Mesothelial cell of epicardium (in vitro differentiated cells): ENCODE measurements at regions not wholly inside any gene's neighbourhood (a gene's known extent, or its start where the extent isn't known, plus 50 kb on each side); places are given as distances from the start of the nearest gene placed in this dataset.
A peak's percentile ranks its signal among the peaks of the same experiment; 100 is the strongest.

Experiments
- DNase-seq, 2 experiments: peaks; one replicate each; pipeline ENCODE4 v3.0.0; 2021; ENCODE audit warnings: low spot score in 2 of 2; ENCODE audit not compliant: unreplicated experiment in 2 of 2
- H3K27ac Mint-ChIP-seq: 2 replicates; pipeline ENCODE4 v1.8.0; 2021; ENCODE audit warnings: mixed read lengths
- H3K27me3 Mint-ChIP-seq: 2 replicates; pipeline ENCODE4 v1.8.0; 2021; ENCODE audit warnings: low read depth, mixed read lengths
- H3K36me3 Mint-ChIP-seq: 2 replicates; pipeline ENCODE4 v1.8.0; 2021; ENCODE audit warnings: mixed read lengths
- H3K4me1 Mint-ChIP-seq: 2 replicates; pipeline ENCODE4 v1.8.0; 2021; ENCODE audit warnings: mixed read lengths
- H3K4me3 Mint-ChIP-seq: 2 replicates; pipeline ENCODE4 v1.8.0; 2021; ENCODE audit warnings: mild to moderate bottlenecking, moderate library complexity, mixed read lengths
- H3K9me3 Mint-ChIP-seq: 2 replicates; pipeline ENCODE4 v1.8.0; 2021; ENCODE audit warnings: mixed read lengths
- TF ChIP-seq, protein P1 (sequence below): fragments of 200-600 bp; sonication (generic); IDR thresholded peaks from one replicate; pipeline ENCODE4 v1.5.0; 2021; ENCODE audit warnings: antibody characterized with exemption; ENCODE audit not compliant: unreplicated experiment

DNA sequence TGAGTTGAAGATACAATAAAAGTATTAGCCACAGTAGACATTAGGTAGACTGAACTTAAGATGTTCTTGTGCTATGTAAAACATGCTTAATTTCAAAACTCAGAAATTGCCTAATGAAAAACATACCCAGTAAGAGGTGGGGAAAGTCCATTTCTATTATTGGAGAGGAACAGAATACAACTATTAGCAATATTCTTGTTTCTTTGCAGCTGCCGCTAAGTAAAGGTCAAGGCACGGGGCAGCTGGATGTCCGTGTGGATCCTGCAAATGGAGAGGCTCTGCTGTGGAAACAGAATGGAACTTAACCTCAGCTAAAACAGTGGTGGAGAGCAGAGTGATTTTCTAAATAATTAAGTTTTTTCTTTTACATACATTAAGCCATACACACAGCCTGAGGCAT is 139.2 kb upstream of the ARHGAP28 start:
- DNase-seq, result no peak
- Mint-ChIP-seq H3K27me3 (no peaks in the 10 kb centered on the region), H3K4me1 (peaks cover 30% of the 10 kb centered on the region), H3K27ac (peak overlapping the region; percentile 61), H3K4me3 (no peak overlapping the region), H3K36me3 (peaks cover 5% of the 10 kb centered on the region), H3K9me3 (peaks cover 22% of the 10 kb centered on the region)
- TF ChIP-seq, protein P1, sequence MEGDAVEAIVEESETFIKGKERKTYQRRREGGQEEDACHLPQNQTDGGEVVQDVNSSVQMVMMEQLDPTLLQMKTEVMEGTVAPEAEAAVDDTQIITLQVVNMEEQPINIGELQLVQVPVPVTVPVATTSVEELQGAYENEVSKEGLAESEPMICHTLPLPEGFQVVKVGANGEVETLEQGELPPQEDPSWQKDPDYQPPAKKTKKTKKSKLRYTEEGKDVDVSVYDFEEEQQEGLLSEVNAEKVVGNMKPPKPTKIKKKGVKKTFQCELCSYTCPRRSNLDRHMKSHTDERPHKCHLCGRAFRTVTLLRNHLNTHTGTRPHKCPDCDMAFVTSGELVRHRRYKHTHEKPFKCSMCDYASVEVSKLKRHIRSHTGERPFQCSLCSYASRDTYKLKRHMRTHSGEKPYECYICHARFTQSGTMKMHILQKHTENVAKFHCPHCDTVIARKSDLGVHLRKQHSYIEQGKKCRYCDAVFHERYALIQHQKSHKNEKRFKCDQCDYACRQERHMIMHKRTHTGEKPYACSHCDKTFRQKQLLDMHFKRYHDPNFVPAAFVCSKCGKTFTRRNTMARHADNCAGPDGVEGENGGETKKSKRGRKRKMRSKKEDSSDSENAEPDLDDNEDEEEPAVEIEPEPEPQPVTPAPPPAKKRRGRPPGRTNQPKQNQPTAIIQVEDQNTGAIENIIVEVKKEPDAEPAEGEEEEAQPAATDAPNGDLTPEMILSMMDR, result no peak

DNA sequence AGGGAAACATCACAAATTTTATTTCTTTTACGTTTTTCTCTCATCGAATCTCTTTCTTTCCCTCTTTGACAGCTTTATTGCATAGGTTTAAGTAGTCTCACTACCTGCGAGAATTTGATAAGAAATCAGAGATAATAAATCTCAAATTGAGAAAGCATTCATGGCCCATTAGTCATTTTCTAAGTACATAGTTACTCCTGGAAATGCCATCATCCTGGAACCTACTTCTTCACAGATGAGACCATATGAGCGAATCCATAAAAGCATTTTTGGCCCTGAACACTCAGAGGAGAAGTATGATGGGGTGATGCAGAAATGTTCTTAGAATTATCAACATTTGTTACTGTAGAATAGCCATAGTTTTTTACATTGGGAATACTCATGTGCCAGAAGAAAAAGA is 138.0 kb upstream of the ARHGAP28 start:
- no peaks in the 10 kb centered on the region for H3K27me3 Mint-ChIP-seq
- H3K27ac Mint-ChIP-seq, result no peak overlapping the region
- H3K9me3 Mint-ChIP-seq, result peaks cover 11% of the 10 kb centered on the region
- H3K4me1 Mint-ChIP-seq, result peaks cover 30% of the 10 kb centered on the region
- H3K36me3 Mint-ChIP-seq, result peaks cover 3% of the 10 kb centered on the region
- TF ChIP-seq, protein P1, result no peak
- DNase-seq, result no peak
- H3K4me3 Mint-ChIP-seq, result no peak overlapping the region

DNA sequence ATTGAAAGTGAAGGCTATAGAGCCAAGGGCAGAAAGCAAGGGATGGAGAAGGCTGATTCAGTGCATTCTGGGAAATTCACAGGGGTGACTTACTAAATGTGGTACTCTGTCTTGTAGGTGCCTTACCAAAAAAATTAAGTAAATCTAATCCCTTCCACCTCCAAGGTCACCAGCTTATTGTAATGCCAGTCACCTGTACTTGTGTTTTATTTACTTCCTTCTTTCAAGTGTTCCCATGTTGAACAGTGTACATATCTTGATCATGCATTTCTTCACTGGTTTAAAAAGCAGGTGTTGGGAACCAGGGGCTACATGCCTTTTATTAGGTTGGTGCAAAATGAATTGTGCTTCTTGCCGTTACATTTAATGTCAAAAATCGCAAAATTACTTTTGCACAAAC is 137.0 kb upstream of the ARHGAP28 start:
- TF ChIP-seq, protein P1, result no peak
- H3K4me1 Mint-ChIP-seq, result peaks cover 28% of the 10 kb centered on the region
- peaks cover 3% of the 10 kb centered on the region for H3K36me3 Mint-ChIP-seq

DNA sequence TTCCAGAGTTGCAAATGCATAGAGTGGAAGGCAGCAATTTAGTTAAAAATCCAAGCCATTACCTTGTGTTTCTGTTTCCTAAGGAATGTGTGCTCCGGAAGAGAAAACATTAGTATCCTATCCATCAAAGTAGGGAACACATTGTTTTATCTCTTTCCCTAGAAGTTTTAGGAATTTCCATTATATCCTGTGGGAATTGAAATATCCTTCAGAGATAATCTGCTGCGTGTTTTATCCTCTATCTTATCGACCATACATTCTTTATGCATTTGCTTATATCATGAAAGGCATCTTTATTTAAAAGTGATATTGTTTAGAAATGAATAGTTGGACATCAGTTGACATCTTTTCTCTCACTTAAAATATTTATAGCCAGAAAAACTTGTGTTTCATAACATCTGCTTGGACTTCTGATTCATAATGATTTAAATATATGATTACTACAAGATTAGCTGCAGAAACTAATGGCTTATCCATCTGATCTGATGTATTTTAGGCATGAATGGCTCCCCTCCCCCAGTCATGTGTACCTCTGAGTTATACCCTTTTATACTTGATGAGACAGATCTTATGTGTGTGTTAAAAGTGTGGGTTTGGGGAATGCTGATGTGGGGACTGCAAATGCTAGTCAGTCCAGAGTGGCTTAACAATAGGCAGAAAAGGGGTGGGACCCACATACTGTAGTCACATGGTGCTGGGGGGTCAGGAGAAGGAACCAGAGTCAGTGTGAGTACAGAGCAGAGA is 136.2 kb upstream of the ARHGAP28 start:
- H3K27ac Mint-ChIP-seq, result peak overlapping the region; percentile 55
- H3K27me3 Mint-ChIP-seq, result no peaks in the 10 kb centered on the region
- H3K4me1 Mint-ChIP-seq, result peaks cover 30% of the 10 kb centered on the region
- peaks cover 3% of the 10 kb centered on the region for H3K36me3 Mint-ChIP-seq
- H3K9me3 Mint-ChIP-seq, result peaks cover 8% of the 10 kb centered on the region
- TF ChIP-seq, protein P1, result no peak
- no peak for DNase-seq
- H3K4me3 Mint-ChIP-seq, result no peak overlapping the region

More for the DNA sequence above, 137.0 kb upstream of the ARHGAP28 start:
- H3K27me3 Mint-ChIP-seq, result no peaks in the 10 kb centered on the region
- DNase-seq, result no peak
- peaks cover 9% of the 10 kb centered on the region for H3K9me3 Mint-ChIP-seq
- peak overlapping the region; percentile 55 for H3K27ac Mint-ChIP-seq
- no peak overlapping the region for H3K4me3 Mint-ChIP-seq

DNA sequence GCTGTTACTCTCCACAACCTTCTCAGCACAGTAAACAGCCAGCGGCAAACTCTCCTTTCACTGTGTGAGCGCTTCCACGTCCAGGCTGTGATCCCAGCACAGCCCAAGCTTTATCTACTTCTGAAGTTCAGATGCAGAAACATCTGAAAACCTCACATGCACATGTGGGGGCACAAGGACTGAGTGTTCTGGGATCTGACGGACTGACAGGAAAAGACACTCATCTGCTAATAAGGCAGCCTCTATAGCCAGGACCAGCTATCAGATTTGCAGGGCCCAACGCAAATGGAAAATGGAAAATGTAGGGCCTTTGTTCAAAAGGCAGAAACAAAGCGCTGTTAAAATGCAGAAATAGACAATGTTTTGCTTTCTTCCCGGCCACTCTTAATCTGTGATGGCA is 133.8 kb upstream of the ARHGAP28 start:
- TF ChIP-seq, protein P1, result no peak
- H3K36me3 Mint-ChIP-seq, result peaks cover 3% of the 10 kb centered on the region
- peaks cover 26% of the 10 kb centered on the region for H3K4me1 Mint-ChIP-seq
- no peak overlapping the region for H3K4me3 Mint-ChIP-seq
- no peaks in the 10 kb centered on the region for H3K27me3 Mint-ChIP-seq
- peaks cover 8% of the 10 kb centered on the region for H3K9me3 Mint-ChIP-seq
- H3K27ac Mint-ChIP-seq, result no peak overlapping the region
- DNase-seq, result no peak

DNA sequence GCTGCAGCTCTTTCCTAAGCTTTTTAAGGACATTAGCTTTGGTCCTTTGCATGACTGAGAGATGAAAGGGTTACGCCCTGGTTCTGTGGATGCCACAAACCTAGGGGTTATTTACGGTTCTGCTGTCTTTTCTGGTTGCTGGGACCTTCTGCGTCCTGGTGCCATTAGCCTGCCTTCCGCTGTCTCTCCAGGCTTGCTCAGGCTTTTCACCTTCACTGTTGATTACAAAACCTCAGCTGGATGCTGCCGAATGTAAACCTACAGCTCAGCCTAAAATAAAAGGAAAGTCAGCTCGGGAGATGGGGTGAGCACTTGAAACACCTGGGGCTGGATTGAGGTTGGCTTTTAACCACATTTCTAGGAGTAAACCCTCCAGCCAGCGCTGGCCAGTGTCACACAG is 130.9 kb upstream of the ARHGAP28 start:
- Mint-ChIP-seq H3K4me3 (no peak overlapping the region), H3K9me3 (peaks cover 6% of the 10 kb centered on the region), H3K36me3 (peaks cover 3% of the 10 kb centered on the region), H3K27ac (no peak overlapping the region), H3K27me3 (no peaks in the 10 kb centered on the region), H3K4me1 (peaks cover 13% of the 10 kb centered on the region)
- DNase-seq, result no peak
- TF ChIP-seq, protein P1, result no peak
